HG02973 (cell line): ENCODE measurements at regions not wholly inside any gene's neighbourhood (a gene's known extent, or its start where the extent isn't known, plus 50 kb on each side); places are given as distances from the start of the nearest gene placed in this dataset.
"Not testable (repeated sequence)": the region's sequence is repeated elsewhere in the genome, so short reads cannot be mapped to it uniquely, and the experiment has no call there.

ENCODE experiments used
- ATAC-seq: cut with Tn5 transposase; IDR thresholded peaks from one replicate; pipeline ENCODE4 v1.9.1; 2021; ENCODE audit warnings: moderate library complexity; ENCODE audit not compliant: unreplicated experiment

GRCh38 chr13:71304861-71305260, 562.1 kb downstream of the DACH1 start:
- no peak for ATAC-seq

- no peak for ATAC-seq
These were observed 563.9 kb downstream of the DACH1 start for GRCh38 chr13:71303144-71303543.

DNA sequence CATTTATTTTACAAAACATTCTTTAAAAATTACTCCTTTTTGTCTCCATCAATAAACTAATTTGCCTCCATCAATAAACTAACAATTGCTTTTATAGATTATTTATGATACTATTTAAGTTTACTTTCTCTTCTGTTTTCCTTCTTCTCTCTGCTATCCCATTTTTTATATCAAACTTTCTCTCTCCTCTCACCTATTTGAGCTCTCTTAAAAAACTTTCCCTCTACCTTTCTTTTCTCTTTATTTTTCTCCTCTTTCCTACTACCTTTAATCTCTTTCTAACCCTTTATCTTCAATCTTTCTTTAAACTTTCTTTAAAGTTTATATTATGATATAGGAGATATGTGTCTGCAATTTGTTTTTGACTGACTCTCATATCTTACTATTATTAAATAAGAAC, 566.4 kb downstream of the DACH1 start:
- no peak for ATAC-seq

GRCh38 chr13:71291842-71292146, 575.2 kb downstream of the DACH1 start:
- no peak for ATAC-seq

- ATAC-seq = peak; percentile 82
These were observed 575.8 kb downstream of the DACH1 start for GRCh38 chr13:71290963-71291841.

DNA sequence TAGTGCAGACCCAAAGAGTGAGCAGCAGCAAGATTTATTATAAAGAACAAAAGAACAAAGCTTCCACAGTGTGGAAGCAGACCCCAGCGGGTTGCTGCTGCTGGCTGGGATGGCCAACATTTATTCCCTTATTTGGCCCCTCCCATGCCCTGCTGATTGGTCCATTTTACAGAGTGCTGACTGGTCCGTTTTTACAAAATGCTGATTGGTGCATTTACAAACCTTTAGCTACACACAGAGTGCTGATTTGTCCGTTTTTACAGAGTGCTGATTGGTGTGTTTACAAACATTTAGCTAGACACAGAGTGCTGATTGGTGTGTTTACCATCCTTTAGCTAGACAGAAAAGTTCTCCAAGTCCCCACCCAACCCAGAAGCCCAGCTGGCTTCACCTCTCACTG, 577.0 kb downstream of the DACH1 start:
- not testable (repeated sequence) for ATAC-seq

DNA sequence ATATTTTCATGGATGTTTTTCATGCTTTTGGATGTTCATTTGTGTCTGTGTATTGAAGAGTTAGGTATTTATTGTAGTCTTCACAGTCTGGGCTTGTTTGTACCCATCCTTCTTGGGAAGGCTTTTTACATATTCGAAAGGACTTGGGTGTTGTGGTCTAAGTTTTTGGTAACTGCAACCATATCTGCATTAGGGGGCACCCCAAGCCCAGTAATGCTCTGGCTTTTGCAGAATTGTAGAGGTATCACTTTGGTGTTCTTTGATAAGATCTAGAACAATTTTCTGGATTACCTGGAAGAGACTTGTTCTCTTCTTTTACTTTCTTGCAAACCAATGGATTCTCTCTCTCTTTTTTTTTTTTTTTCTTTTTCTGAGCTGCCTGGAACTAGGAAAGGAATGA, 581.3 kb downstream of the DACH1 start:
- no peak for ATAC-seq

DNA sequence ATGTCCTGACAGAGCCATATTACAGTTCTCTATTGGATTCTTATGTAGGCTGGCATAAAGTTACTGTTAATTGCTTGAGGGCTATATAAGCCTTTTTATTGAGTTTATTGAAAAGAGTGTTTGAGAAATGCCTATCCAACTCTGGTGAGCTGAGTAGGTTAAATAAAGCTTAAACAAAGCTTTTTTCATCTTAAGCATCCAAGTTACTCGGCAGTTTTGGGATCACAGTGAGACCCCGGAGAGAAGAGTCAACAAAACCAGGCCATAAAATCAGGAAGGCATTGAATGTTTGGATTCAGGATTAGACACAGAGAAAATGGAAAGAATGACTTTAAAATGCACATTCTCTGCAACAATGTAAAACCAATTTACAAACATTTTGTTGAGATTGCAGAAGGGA, 588.5 kb downstream of the DACH1 start:
- ATAC-seq = no peak

DNA sequence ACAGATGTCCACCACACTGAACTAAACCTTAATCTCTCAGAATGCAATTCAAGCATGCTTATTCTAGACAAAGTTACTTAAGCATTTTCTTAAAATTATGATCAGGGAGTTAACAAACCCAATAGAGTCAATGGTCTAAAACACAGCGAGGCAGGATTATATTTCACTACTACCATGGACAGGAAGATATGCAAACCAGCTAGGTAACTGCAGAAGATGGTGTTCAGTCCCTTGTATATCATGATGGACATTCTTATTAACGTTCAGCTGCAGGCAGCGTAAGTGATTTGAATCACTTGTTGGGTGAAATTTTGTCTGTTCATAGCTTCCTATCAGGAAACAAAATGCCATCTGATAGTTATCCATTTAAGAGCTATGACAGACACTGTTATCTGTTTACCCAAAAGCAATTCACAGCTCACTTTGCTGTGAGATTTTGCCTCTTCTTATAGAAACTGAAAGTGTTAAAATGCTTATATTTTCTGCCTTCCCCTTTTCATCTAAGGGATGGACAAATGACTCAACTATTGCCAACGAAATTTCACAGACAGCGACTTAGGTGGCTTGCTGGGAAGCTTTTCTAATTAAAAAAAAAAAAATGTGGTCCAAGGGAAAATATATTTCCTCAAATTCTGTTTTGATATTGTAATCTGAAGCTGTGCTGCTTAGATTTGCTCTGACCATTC, 591.9 kb downstream of the DACH1 start:
- peak; percentile 89 for ATAC-seq

DNA sequence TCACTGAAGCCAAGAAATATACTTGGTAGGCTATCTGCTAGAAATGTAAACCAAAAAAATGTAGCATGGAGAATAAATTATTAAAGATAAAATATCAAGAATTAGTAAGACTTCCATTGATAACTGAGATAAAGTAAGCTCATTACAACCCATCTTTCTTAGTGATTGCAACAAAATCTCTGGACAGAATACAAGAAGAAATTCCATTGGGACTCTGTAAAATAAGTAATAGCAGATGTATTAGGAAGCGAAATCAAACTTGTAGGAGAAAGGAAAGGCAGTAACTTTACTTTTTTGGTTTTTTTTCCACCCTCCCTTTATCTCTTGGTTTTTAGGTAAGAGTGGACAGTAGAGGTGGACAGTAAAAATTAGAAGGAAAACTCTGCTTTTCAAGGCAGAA, 605.7 kb downstream of the DACH1 start:
- ATAC-seq = no peak

GRCh38 chr13:71260246-71260645, 606.8 kb downstream of the DACH1 start:
- ATAC-seq = no peak

DNA sequence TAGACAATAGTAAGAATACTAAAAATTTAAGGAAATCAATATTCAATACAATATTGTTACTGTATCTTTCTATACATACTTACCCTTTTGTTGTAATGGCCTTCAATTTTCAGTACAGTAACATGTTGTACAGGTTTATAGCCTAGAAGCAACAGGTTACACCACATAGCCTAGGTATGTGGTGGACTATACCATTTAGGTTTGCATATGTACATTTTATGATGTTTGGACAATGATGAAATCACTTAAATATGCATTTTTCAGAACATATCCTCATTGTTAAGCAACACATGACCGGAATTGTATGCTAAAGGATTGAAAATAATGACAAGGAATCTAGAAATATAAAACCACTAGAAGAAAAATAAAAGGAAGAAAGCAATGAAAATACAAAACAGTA, 611.4 kb downstream of the DACH1 start:
- ATAC-seq = no peak

DNA sequence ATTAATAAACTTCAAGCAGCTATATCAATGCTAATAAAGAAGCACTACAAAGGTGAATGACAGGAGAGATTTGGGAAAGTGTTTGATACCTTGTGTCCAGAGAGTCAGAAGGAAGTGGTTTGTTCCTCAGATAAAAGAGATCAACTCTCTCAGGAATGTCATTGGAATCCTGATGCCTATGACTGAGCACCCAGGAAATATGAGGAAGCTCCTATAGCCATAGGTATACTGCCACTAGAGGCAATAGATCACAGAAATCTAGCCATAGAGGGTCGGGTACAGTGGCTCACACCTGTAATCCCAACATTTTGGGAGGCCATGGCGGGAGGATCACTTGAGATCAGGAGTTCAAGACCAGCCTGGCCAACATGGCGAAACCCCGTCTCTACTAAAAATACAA, 612.6 kb downstream of the DACH1 start:
- no peak for ATAC-seq

DNA sequence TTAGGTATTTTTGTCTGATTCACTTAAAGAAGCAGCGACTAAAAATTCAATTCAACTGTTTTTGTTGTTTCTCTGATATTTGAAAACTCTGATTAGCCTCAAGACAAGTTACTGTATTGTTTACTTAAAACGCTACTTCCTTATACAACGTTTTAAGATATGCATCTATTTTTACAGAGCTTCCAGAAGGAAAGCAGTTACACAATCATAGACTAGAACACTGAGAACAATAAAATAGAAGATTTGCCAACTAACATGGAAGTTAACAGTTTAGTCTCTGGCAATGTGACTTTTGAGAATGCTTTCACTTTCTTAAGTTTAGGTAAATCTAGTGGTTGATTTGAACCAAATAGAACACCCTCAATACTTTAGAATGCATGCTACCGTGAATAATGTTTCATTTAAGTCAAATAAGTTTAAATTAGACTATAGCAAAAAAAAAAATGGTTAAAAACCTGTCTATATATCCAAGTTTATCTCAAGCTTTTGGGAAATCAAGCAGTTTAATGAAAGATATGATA, 614.8 kb downstream of the DACH1 start:
- no peak for ATAC-seq

DNA sequence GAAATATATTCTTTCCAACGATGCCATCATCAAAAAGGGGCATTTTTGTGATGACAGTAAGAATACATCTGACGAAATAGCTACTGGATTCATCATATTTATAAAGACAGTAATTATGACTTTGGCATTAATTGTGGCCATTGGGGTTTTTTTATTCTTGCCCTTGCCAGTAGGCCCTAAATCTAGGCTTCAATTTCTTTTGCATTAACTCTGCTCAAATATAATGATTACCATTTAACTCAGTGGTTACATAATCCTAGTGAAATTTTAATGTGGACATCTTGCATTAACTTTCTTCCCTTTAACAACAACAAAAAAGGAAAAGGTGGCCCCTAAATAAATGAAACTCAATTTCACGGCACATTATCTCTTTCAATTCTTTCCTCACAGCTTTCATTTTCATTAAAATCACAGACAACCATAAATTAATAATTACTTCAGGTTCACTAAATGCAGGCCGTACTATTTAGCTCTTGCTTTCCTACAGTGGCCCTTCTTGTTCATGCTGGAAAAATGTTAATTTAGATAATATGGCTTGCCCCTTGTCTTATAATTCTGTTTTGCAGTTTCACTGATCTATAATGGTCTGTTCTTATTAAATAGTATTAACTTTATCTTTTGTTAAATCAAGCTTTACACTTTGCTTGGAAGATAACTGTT, 615.6 kb downstream of the DACH1 start:
- ATAC-seq = no peak

DNA sequence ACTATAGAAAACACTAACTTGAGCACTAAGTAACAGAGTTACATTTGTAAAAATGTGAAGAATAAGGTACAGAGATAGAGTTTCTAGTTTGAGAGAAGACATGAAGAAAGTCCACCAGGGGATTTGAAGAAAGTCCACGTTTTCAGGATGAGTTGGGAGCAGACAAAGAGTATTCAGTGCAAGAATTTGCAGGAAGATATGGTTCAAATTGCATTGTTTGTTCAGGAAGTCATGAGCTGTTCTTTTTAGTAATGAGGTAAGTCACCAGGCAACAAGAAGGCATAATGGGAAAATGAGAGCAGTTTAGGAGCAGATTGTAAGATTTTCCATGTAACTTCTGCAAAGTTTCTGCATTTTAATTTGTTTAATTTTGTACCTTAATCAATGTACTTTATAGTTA, 618.0 kb downstream of the DACH1 start:
- ATAC-seq = no peak

DNA sequence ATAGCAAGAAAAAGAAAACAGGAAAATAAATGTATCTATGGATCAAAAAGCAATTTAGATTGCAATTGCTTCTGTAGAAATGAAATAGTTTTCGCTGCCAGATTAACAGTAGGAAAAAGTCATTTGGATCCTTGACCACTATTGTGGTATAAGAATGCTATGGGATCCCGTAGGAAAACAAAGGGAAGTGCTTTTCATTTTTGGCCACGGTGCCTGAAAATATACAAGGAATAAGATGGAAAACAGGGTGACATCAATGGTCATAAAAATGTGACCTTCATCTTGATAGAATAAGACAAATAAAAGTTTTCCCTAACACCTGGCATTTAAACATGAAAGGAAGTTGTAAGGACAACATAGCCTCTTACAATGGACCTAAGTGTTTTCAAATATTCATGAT, 622.8 kb downstream of the DACH1 start:
- no peak for ATAC-seq

DNA sequence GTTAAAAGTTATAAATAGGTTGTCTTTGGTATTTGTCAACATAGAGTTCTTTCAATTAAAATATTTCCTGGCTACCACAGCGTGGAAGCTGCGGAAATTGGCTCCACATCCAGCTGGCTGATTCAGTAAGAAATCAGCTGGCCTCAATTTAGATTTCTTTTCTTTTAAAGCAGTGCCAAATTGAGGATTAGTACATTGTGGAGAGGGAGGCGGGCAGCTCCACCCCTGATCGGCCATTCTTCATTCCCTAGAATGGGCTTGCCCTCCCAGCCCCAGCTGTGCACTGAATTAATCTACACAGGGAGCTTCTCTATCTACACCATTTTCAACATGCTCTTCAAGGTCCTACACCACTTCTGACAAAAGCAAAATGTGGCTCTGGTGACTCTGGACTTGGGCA, 624.8 kb downstream of the DACH1 start:
- ATAC-seq = no peak

GRCh38 chr13:71240911-71241310, 626.1 kb downstream of the DACH1 start:
- ATAC-seq = no peak

DNA sequence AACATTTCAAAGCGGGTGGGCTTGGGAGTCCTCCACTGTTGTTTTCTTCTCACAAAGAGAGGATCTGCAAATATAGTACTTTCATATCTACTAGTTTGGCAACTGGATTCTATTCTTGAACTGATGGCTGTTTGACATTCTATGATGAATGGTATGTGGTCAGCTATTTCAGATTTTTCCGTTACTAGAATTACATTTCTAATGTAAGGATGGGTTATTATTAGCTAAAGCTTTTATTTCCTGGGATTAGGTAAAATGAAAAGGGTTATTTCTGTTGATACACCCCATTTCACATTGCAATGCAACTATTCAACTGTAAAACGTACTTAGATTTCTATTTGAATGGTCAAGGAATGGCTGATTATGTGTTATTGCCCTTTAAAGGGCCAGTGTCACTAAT, 629.7 kb downstream of the DACH1 start:
- ATAC-seq = no peak

- no peak for ATAC-seq
These were observed 647.1 kb downstream of the DACH1 start for GRCh38 chr13:71219698-71220415.
